Activated T-helper 1 cell treated with Interleukin-2 at 50 U/mL for 16 hours (primary cell): ENCODE measurements at regions not wholly inside any gene's neighbourhood (a gene's known extent, or its start where the extent isn't known, plus 50 kb on each side); places are given as distances from the start of the nearest gene placed in this dataset.
"Not testable (repeated sequence)": the region's sequence is repeated elsewhere in the genome, so short reads cannot be mapped to it uniquely, and the experiment has no call there.

ENCODE experiments used
- DNase-seq: peaks from one replicate; pipeline ENCODE4 v3.0.0-alpha.2; 2020; ENCODE audit warnings: low read depth

DNA sequence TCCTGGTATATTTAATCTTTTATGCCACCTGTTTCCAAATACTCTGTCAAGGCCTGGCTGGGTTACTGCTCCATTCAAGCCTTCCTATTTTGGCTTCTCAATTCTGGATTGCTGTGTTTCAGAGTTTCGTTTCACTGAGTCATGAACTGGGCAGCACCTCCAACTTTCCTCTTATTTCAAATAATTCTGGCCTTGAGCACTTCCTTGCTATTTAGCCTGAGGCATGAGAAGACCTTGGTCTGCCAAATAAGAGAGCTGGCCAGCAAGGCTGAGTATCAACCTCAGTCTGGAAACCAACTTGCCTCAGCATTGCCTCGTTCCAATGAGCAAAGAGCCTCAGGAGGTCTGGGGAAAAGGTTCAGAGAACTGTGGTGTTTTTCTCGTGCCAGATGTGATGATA, 66.6 kb downstream of the TNFAIP3 start:
- no peak for DNase-seq

DNA sequence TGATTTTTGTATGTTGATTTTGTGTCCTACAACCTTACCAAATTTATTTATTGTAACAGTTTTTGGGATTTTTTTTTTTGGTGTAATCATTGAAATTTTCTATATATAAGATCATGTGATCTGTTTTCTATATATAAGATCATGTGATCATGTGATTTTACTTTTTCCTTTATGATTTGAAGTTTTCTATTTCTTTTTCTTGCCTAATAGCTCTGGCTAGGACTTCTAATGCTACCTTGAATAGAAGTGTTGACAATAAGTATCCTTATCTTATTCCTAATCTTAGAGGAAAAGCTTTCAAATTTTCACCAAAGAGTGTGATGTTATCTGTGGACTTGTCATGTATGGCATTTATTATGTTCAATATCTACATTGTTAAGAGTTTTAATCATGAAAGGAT, 69.7 kb downstream of the TNFAIP3 start:
- DNase-seq = no peak

DNA sequence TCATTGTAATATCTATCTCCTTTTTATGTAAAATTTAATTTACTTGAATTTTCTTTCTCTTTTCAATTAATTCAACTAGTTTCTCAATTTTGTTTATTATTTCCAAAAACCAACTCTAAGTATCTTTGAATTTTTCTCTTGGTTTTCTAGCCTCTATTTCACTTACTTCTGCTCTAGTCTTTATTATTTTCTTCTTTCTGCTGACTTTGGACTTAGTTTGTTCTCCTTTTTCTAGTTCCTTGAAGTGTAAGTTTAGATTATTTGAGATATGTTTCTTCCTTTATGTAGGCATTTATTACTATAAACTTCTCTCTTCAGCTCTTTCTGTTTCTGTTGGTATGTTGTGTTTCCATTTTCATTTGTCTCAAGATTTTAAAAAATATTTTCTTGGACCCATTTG, 70.8 kb downstream of the TNFAIP3 start:
- no peak for DNase-seq

DNA sequence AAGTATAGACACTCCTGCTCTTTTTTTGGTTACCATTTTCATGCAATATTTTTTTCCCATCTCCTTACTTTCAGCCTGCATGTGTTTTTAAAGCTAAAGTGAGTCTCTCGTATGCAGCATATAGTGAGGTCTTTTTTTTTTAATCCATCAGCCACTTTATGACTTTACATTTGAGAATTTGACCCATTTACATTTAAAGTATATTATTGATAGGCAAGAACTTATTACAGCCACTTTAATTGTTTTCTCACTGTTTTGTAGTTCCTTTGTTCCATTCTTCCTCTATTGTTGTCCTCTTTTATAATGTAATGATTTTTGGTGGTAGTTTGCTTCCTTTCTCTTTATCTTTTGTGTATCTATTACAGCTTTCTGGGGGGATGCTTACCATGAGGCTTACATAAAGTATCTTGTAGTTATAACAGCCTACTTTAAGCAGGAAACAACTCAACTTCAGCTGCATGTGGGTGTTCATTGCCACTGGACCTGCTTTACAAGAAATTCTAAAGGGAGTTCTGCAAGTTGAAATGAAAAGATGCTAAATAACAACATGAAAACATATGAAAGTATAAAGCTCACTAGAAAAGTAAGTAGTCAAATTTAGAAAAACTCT, 71.8 kb downstream of the TNFAIP3 start:
- DNase-seq = no peak

GRCh38 chr6:137941995-137942394, 74.9 kb downstream of the TNFAIP3 start:
- DNase-seq = no peak

DNA sequence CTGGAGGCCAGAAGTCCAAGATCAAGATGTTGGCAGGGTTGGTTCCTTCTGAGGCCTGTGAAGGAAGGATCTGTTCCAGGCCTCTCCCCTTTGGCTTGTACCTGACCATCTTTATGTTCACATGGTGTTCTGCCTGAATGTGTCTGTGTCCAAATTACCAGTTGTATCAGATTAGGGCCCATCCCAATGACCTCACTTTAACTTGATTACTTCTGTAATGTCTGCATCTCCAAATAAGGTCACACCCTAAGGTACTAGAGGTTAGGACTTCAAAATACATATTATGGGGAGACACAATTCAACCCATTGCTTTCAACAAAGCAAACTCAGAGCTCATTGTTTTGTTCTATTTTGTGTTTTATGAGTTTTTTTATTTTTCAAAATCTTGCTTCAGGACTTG, 75.7 kb downstream of the TNFAIP3 start:
- no peak for DNase-seq

GRCh38 chr6:137944381-137944780, 77.3 kb downstream of the TNFAIP3 start:
- DNase-seq = not testable (repeated sequence)

- DNase-seq = no peak
Measured at GRCh38 chr6:137944793-137945498, 77.9 kb downstream of the TNFAIP3 start.

GRCh38 chr6:137949686-137950390, 82.8 kb downstream of the TNFAIP3 start:
- DNase-seq = no peak

DNA sequence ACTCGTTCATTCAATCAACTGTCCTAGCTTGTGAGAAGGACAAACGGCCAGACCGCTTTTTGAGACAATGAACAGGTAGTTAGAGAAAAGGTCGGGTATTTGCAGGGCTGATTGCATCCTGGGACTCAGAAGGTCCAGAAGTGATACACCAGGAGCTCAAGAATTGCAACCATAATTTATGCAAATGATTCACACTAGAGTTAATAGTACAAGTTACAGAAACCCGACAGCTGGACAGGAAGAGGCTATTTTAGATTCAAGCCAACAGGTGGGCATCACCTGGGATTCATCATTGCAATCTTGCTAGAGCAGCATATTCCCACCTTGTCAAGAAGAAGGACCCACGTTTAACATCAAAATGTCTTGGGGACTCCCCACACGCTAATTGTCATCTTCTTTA, 83.5 kb downstream of the TNFAIP3 start:
- DNase-seq = no peak

- no peak for DNase-seq
Measured at GRCh38 chr6:137951064-137951597, 84.1 kb downstream of the TNFAIP3 start.

DNA sequence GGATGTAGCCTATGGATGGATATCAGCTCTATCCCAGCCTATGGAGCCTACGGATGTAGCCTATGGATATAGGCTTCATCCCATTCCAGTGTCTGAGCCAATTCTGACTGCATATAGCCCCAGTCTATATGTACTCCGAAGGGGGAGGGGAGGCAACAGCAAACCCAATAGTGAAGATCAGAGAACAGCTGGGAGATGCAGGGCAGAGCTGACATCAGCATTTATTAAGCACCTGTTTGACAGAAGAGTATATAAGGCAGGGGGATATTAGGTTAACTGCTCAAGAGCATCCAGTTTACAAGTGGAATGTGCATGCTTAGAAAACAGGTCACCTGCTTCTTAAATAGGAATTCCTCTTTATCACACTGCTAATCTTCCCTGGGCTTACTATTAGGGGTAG, 85.2 kb downstream of the TNFAIP3 start:
- no peak for DNase-seq

- DNase-seq = no peak
Measured at GRCh38 chr6:137953761-137954160, 86.7 kb downstream of the TNFAIP3 start.

DNA sequence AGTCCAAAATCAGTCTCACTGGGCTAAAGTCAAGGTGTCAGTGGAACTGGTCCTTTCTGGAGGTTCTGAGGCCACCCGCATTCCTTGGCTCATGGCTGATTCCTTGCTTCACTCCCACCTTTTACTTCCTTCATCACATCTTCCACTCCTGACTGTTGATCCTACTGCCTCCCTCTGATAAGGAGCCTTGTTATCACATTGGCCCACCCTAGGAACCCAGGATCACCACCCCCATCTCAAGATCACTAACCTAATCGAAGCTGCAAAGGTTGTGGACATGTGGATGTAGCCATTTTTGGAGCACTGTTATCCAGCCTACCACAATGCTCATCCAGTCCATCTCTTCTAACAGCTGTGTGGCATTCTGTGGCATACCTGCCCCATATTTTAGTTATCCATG, 87.2 kb downstream of the TNFAIP3 start:
- DNase-seq = no peak

GRCh38 chr6:137956098-137956488, 89.0 kb downstream of the TNFAIP3 start:
- no peak for DNase-seq

DNA sequence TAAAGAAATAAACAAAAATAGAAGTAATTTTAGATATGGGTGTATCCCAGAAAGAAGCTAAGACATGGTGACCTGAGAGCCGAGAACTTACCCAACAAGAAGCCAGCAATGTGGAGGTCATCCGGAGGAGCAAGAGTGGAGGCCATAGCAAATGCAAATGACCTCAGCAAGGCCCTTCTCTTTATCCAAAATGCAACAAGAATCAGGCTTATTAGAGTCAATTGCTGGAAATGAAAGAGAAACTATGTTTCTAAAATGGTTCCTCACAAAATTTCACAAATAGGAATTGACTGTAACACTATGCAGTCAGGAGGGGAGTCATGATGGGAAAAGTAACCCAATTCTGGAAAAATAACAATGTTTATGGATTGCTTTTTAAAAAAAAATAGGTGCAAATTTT, 90.4 kb downstream of the TNFAIP3 start:
- DNase-seq = no peak

- DNase-seq = no peak
Measured at GRCh38 chr6:137958811-137959565, 91.9 kb downstream of the TNFAIP3 start.

- DNase-seq = no peak
Measured at GRCh38 chr6:137962725-137963124, 95.7 kb downstream of the TNFAIP3 start.

DNA sequence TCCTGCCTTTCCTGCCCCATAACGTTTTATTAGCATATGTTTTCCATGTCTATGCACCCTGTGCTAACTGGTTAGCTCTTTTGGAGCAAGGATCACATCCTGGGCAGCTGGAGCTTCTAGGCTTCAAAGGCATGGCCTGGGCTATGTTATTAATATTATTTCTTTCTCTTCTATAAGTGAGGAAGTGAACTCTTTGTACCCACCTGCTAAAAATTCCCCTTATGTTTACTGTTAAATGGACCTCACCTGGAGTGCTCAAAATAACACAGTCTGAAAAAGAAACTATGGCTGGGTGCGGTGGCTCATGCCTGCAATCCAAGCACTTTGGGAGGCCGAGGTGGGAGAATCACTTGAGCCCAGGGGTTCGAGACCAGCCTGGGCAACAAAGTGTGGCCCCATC, 97.8 kb downstream of the TNFAIP3 start:
- no peak for DNase-seq

GRCh38 chr6:137967689-137968454, 100.8 kb downstream of the TNFAIP3 start:
- DNase-seq = no peak

- DNase-seq = no peak
Measured at GRCh38 chr6:137968455-137968804, 101.4 kb downstream of the TNFAIP3 start.

GRCh38 chr6:137968901-137969300, 101.8 kb downstream of the TNFAIP3 start:
- no peak for DNase-seq
